HepG2 (cell line): ENCODE measurements at regions not wholly inside any gene's neighbourhood (a gene's known extent, or its start where the extent isn't known, plus 50 kb on each side); places are given as distances from the start of the nearest gene placed in this dataset.

Source experiments
- ATAC-seq: fragments of 200-7000 bp; cut with Tn5 transposase; 3 replicates; pipeline ENCODE4 v1.9.1; 2020; ENCODE audit warnings: mild to moderate bottlenecking, moderate library complexity
- BruUV-seq: library from RNA; stranded (reverse); fragments of 400-500 nt; replicated peaks from 2 replicates; lab custom pipeline; 2021; lab: Mats Ljungman, UMichigan
- CTCF ChIA-PET: fragments of 300-600 bp; formaldehyde crosslinking; extraction: SDS; loops from one replicate; lab custom pipeline; 2021; ENCODE audit warnings: low total read pairs, inconsistent platforms, low intra/inter-chr PET ratio; lab: Yijun Ruan, JAX
- POLR2A ChIA-PET: fragments of 350-600 bp; sonication (Branson Sonifier 250); formaldehyde crosslinking; loops from one replicate; lab custom pipeline; 2020; ENCODE audit warnings: antibody characterized with exemption, inconsistent platforms; lab: Yijun Ruan, JAX
- DNase-seq: peaks from one replicate; pipeline ENCODE4 v3.0.0-alpha.2; 2015; ENCODE audit warnings: low spot score
- FAIRE-seq: peaks from 3 replicates; lab custom pipeline; 2011; peaks lifted over from hg19 to GRCh38; lab: Jason Lieb, UNC
- H2AFZ ChIP-seq: one replicate; pipeline ENCODE4 v1.6.1; 2011; ENCODE audit warnings: low read length, inconsistent platforms
- H3K27ac ChIP-seq: fragments of 300-600 bp; 3 replicates; pipeline ENCODE4 v1.8.0; 2011; ENCODE audit warnings: mixed run types, mild to moderate bottlenecking, mixed read lengths, low read length, inconsistent platforms; ENCODE audit not compliant: insufficient read depth; ENCODE audit errors: extremely low read length
- H3K27me3 ChIP-seq, 2 experiments: fragments of 200-600 bp in 1 of 2; 2 replicates in 1 of 2; 3 replicates in 1 of 2; pipeline versions ENCODE4 v1.6.0 to v1.8.0; 2011; ENCODE audit warnings: low read length in 2 of 2, mild to moderate bottlenecking in 2 of 2, moderate library complexity in 2 of 2, inconsistent platforms in 1 of 2; ENCODE audit not compliant: insufficient read depth in 2 of 2, control insufficient read depth in 1 of 2
- H3K36me3 ChIP-seq, 2 experiments: fragments of 200-600 bp in 1 of 2; replicated peaks in 1 of 2; 2 replicates in 1 of 2; 3 replicates in 1 of 2; pipeline versions ENCODE4 v1.5.1 to v1.8.0; 2011; ENCODE audit warnings: low read length in 2 of 2, inconsistent platforms in 1 of 2; ENCODE audit not compliant: insufficient read depth in 2 of 2, control insufficient read depth in 1 of 2
- H3K4me1 ChIP-seq: 2 replicates; pipeline ENCODE4 v1.5.1; 2012; ENCODE audit warnings: low read length, inconsistent platforms; ENCODE audit not compliant: insufficient read depth
- H3K4me2 ChIP-seq: 2 replicates; pipeline ENCODE4 v1.6.0; 2011; ENCODE audit warnings: low read depth, low read length, inconsistent platforms
- H3K4me3 ChIP-seq, 3 experiments: fragments of 200-600 bp in 1 of 3; sonication (generic), shearing (Covaris generic) in 1 of 3; replicated peaks in 1 of 3; 2 replicates each; pipeline ENCODE4 v1.5.1; 2011 to 2016; ENCODE audit warnings: low read length in 3 of 3, inconsistent platforms in 2 of 3, low read depth in 2 of 3, mild to moderate bottlenecking in 2 of 3, control low read depth in 1 of 3, mixed read lengths in 1 of 3; ENCODE audit not compliant: insufficient read depth in 1 of 3
- H3K79me2 ChIP-seq: one replicate; pipeline ENCODE4 v1.6.1; 2011; ENCODE audit warnings: low read length, inconsistent platforms; ENCODE audit not compliant: insufficient read depth
- H3K9ac ChIP-seq: 2 replicates; pipeline ENCODE4 v1.6.0; 2011; ENCODE audit warnings: mild to moderate bottlenecking, low read depth, low read length, inconsistent platforms; ENCODE audit not compliant: insufficient read depth
- H3K9me3 ChIP-seq: 2 replicates; pipeline ENCODE4 v1.5.1; 2012; ENCODE audit warnings: mild to moderate bottlenecking, low read length
- H4K20me1 ChIP-seq: 2 replicates; pipeline ENCODE4 v1.6.0; 2011; ENCODE audit warnings: inconsistent platforms, mild to moderate bottlenecking, low read length, moderate library complexity; ENCODE audit not compliant: insufficient read depth
- CENPX ChIP-seq: sonication (generic); formaldehyde crosslinking; IDR thresholded peaks from 2 replicates; pipeline ENCODE4 v1.9.0; 2021; ENCODE audit warnings: mild to moderate bottlenecking, missing genetic modification reagents, moderate library complexity
- ELF4 ChIP-seq: sonication (generic); formaldehyde crosslinking; IDR thresholded peaks from 2 replicates; pipeline ENCODE4 v1.5.0; 2020; ENCODE audit warnings: missing genetic modification reagents, mild to moderate bottlenecking, moderate library complexity, borderline replicate concordance
- EP300 ChIP-seq, 3 experiments: sonication (generic) in 1 of 3; formaldehyde crosslinking in 1 of 3; IDR thresholded peaks; 2 replicates each; pipeline versions ENCODE4 v1.5.1 to v1.6.1; 2011 to 2020; ENCODE audit warnings: low read depth in 2 of 3, low read length in 2 of 3, borderline replicate concordance in 1 of 3, improper control_type of control experiment in 1 of 3, mild to moderate bottlenecking in 1 of 3, missing genetic modification reagents in 1 of 3, moderate library complexity in 1 of 3
- FIP1L1 ChIP-seq: fragments of 200-400 bp; formaldehyde crosslinking; IDR thresholded peaks from 2 replicates; pipeline ENCODE4 v1.6.1; 2018; ENCODE audit warnings: low read depth, mild to moderate bottlenecking, low read length, moderate library complexity, borderline replicate concordance; ENCODE audit not compliant: insufficient read depth
- FOXJ3 ChIP-seq: sonication (generic); formaldehyde crosslinking; IDR thresholded peaks from 2 replicates; pipeline ENCODE4 v1.4.0; 2020; ENCODE audit warnings: missing genetic modification reagents, mild to moderate bottlenecking, borderline replicate concordance
- IRF2 ChIP-seq: IDR thresholded peaks from 2 replicates; pipeline ENCODE4 v1.6.1; 2018; ENCODE audit warnings: missing genetic modification reagents, missing compliant biosample characterization
- KLF15 ChIP-seq: sonication (generic); formaldehyde crosslinking; IDR thresholded peaks from 2 replicates; pipeline ENCODE4 v1.8.1; 2023; ENCODE audit warnings: borderline replicate concordance, mild to moderate bottlenecking, inconsistent platforms, missing genetic modification reagents, mixed read lengths
- LCORL ChIP-seq, 2 experiments: fragments of 450-650 bp in 1 of 2; sonication (generic) in 1 of 2; formaldehyde crosslinking in 1 of 2; IDR thresholded peaks; 2 replicates each; pipeline versions ENCODE4 v1.5.0 to v1.6.1; 2017 to 2020; ENCODE audit warnings: antibody characterized with exemption in 1 of 2, missing genetic modification reagents in 1 of 2
- NBN ChIP-seq: fragments of 450-650 bp; conservative IDR thresholded peaks from 2 replicates; pipeline ENCODE4 v1.6.1; 2017
- RARA ChIP-seq: IDR thresholded peaks from 2 replicates; pipeline ENCODE4 v1.6.1; 2016; ENCODE audit warnings: missing genetic modification reagents, missing compliant biosample characterization
- SMARCC2 ChIP-seq: fragments of 450-650 bp; IDR thresholded peaks from 2 replicates; pipeline ENCODE4 v1.6.1; 2017; ENCODE audit warnings: antibody characterized with exemption, mild to moderate bottlenecking
- SNAI1 ChIP-seq: sonication (generic); formaldehyde crosslinking; IDR thresholded peaks from 2 replicates; pipeline ENCODE4 v1.5.0; 2020; ENCODE audit warnings: mild to moderate bottlenecking, missing genetic modification reagents, borderline replicate concordance
- SOX6 ChIP-seq, 2 experiments: fragments of 450-650 bp in 1 of 2; sonication (generic) in 1 of 2; formaldehyde crosslinking in 1 of 2; IDR thresholded peaks; 2 replicates each; pipeline versions ENCODE4 v1.4.0 to v1.6.1; 2017 to 2020; ENCODE audit warnings: antibody characterized with exemption in 1 of 2, mild to moderate bottlenecking in 1 of 2, missing genetic modification reagents in 1 of 2
- SP4 ChIP-seq: sonication (generic); formaldehyde crosslinking; IDR thresholded peaks from 2 replicates; pipeline ENCODE4 v1.8.1; 2023; ENCODE audit warnings: mild to moderate bottlenecking, missing genetic modification reagents
- SYNCRIP ChIP-seq: fragments of 200-400 bp; formaldehyde crosslinking; IDR thresholded peaks from 2 replicates; pipeline ENCODE4 v1.6.1; 2018; ENCODE audit warnings: mild to moderate bottlenecking, low read depth, low read length; ENCODE audit not compliant: insufficient read depth
- ZNF224 ChIP-seq: sonication (generic); formaldehyde crosslinking; IDR thresholded peaks from 2 replicates; pipeline ENCODE4 v1.5.0; 2020; ENCODE audit warnings: mild to moderate bottlenecking, missing genetic modification reagents
- ZNF563 ChIP-seq: sonication (generic); formaldehyde crosslinking; IDR thresholded peaks from 2 replicates; pipeline ENCODE4 v1.8.0; 2022; ENCODE audit warnings: mild to moderate bottlenecking, moderate library complexity, missing genetic modification reagents
- ZNF768 ChIP-seq: sonication (generic); formaldehyde crosslinking; IDR thresholded peaks from 2 replicates; pipeline ENCODE4 v1.4.0; 2020; ENCODE audit warnings: missing genetic modification reagents
- ZSCAN21 ChIP-seq: sonication (generic); formaldehyde crosslinking; IDR thresholded peaks from 2 replicates; pipeline ENCODE4 v1.8.0; 2022; ENCODE audit warnings: mild to moderate bottlenecking, missing genetic modification reagents, moderate library complexity, borderline replicate concordance
- ZSCAN9 ChIP-seq: IDR thresholded peaks from 2 replicates; pipeline ENCODE4 v1.6.1; 2016; ENCODE audit warnings: borderline replicate concordance
- WGBS: methylation state at CpG from one replicate; pipeline ENCODE4 v1.1.6; 2017; ENCODE audit warnings: low lambda C conversion rate; 5-methylcytosine and 5-hydroxymethylcytosine counted together
- in situ Hi-C: cut with HindIII; loops from 2 replicates; pipeline ENCODE4 v1.10.0; 2017; ENCODE audit warnings: low pct_unique_long_range_greater_than_20kb; ENCODE audit not compliant: extremely low pct_ligation_motif_present
- intact Hi-C: fragments of 100-400 bp; cut with micrococcal nuclease; formaldehyde crosslinking; loops from one replicate; pipeline ENCODE4 v1.10.0; 2022; ENCODE audit not compliant: unreplicated experiment
- TF ChIP-seq, protein P1 (sequence below): sonication (generic); formaldehyde crosslinking; IDR thresholded peaks from 2 replicates; pipeline ENCODE4 v1.4.0; 2020; ENCODE audit warnings: missing genetic modification reagents
- TF ChIP-seq, protein P2 (sequence below): sonication (generic); formaldehyde crosslinking; IDR thresholded peaks from 2 replicates; pipeline ENCODE4 v1.4.0; 2020; ENCODE audit warnings: missing genetic modification reagents, borderline replicate concordance

DNA sequence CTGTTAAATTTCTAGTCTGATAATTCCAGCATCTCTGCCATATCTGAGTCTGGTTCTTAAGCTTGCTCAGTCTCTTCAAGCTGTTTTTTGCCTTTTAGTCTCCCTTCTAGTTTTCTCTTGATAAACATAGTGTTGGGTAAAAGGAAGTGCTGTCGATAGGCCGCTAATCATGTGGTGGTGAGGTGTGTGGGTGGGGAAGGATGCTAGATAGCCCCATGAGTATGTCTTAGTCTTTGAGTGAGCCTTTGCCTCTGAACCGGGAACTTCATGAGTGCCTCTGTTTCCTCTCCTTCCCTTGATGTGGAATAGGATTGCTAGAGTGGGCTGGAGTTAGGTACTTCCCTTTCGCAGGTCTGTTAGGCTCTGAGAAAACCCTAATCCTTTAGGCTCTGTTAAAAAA, 441.8 kb downstream of the INHBA start (continued):
- TF ChIP-seq, protein P1, sequence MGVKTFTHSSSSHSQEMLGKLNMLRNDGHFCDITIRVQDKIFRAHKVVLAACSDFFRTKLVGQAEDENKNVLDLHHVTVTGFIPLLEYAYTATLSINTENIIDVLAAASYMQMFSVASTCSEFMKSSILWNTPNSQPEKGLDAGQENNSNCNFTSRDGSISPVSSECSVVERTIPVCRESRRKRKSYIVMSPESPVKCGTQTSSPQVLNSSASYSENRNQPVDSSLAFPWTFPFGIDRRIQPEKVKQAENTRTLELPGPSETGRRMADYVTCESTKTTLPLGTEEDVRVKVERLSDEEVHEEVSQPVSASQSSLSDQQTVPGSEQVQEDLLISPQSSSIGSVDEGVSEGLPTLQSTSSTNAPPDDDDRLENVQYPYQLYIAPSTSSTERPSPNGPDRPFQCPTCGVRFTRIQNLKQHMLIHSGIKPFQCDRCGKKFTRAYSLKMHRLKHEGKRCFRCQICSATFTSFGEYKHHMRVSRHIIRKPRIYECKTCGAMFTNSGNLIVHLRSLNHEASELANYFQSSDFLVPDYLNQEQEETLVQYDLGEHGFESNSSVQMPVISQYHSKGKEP (CRISPR knock-in tag), result no peak
- TF ChIP-seq ZSCAN21 (CRISPR knock-in tag), result no peak
- no peak for TF ChIP-seq SYNCRIP
- no peak for TF ChIP-seq KLF15 (CRISPR knock-in tag)
- no peak for TF ChIP-seq SP4 (CRISPR knock-in tag)
- TF ChIP-seq SNAI1 (CRISPR knock-in tag), result no peak
- TF ChIP-seq IRF2 (CRISPR knock-in tag), result no peak

DNA sequence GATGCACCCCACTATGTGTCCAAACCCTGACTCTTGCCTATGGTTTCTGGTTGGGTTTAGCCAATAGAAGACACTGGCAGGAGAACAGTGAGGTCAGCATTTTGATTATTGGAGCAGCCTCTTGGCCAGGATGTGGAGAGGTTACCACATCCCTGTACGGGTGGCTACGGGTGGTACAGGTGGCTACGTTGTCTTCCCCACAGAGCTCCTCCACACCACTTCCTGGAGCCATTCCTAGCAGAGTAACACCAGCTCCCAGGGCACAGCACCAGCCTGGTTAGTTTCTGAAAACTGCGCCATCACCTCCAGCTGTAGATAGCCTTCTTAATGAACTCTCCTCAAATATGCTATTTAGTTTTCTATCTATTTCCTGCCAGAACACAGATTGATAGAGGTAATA, 445.2 kb downstream of the INHBA start:
- no peak for FAIRE-seq
- in situ Hi-C loops, result no loop called here
- WGBS, result 58% methylated on average over 2 of the region's 4 CpGs
- no peak for TF ChIP-seq EP300 (IDR thresholded peaks at IDR 0.05; ENCODE audit: low read depth in 2 of 2, low read length in 2 of 2)
- no peak for TF ChIP-seq EP300 (CRISPR knock-in tag; IDR thresholded peaks at IDR 0.05; ENCODE audit: borderline replicate concordance)
- TF ChIP-seq ZNF768 (CRISPR knock-in tag), result no peak
- TF ChIP-seq, protein P2, sequence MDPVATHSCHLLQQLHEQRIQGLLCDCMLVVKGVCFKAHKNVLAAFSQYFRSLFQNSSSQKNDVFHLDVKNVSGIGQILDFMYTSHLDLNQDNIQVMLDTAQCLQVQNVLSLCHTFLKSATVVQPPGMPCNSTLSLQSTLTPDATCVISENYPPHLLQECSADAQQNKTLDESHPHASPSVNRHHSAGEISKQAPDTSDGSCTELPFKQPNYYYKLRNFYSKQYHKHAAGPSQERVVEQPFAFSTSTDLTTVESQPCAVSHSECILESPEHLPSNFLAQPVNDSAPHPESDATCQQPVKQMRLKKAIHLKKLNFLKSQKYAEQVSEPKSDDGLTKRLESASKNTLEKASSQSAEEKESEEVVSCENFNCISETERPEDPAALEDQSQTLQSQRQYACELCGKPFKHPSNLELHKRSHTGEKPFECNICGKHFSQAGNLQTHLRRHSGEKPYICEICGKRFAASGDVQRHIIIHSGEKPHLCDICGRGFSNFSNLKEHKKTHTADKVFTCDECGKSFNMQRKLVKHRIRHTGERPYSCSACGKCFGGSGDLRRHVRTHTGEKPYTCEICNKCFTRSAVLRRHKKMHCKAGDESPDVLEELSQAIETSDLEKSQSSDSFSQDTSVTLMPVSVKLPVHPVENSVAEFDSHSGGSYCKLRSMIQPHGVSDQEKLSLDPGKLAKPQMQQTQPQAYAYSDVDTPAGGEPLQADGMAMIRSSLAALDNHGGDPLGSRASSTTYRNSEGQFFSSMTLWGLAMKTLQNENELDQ (CRISPR knock-in tag), result no peak
- no peak for TF ChIP-seq FIP1L1
- no peak for TF ChIP-seq ZNF563 (CRISPR knock-in tag)
- no peak for TF ChIP-seq FOXJ3 (CRISPR knock-in tag)
- no peak for TF ChIP-seq LCORL (IDR thresholded peaks at IDR 0.05)
- TF ChIP-seq LCORL (CRISPR knock-in tag; IDR thresholded peaks at IDR 0.05), result no peak
- no peak for TF ChIP-seq NBN
- TF ChIP-seq ZNF224, result no peak
- TF ChIP-seq SMARCC2, result no peak
- TF ChIP-seq ELF4 (CRISPR knock-in tag), result no peak
- no peak for TF ChIP-seq CENPX (CRISPR knock-in tag)
- no peak for TF ChIP-seq SOX6 (IDR thresholded peaks at IDR 0.05)
- TF ChIP-seq SOX6 (CRISPR knock-in tag; IDR thresholded peaks at IDR 0.05), result no peak
- TF ChIP-seq RARA (CRISPR knock-in tag), result no peak
- no peak for TF ChIP-seq ZSCAN9 (CRISPR knock-in tag)

More for the DNA sequence above, 445.2 kb downstream of the INHBA start:
- no TSS peak for BruUV-seq
- POLR2A ChIA-PET, result no interaction called here
- Histone ChIP-seq H3K4me1 (no peaks in the 10 kb centered on the region), H3K27me3 (no peaks in the 10 kb centered on the region), H3K9me3 (no peaks in the 10 kb centered on the region), H3K36me3 (no peaks in the 10 kb centered on the region), H2AFZ (no peak overlapping the region), H3K4me2 (no peak overlapping the region), H4K20me1 (no peaks in the 10 kb centered on the region), H3K9ac (no peak overlapping the region), H3K79me2 (no peaks in the 10 kb centered on the region), H3K27ac (no peak overlapping the region), H3K4me3 (no peak overlapping the region)
- DNase-seq (no peak), ATAC-seq (no peak)
- CTCF ChIA-PET, result no interaction called here
- intact Hi-C loops, result no loop called here
